ENCODE measurements at regions not wholly inside any gene's neighbourhood (a gene's known extent, or its start where the extent isn't known, plus 50 kb on each side); places are given as distances from the start of the nearest gene placed in this dataset.

GRCh38 chr9:79900754-79901153 is 329.0 kb downstream of the TLE4 start:
- no peak for DNase-seq (ENCODE audit: low read depth)

GRCh38 chr9:79896390-79896980 is 324.7 kb downstream of the TLE4 start:
- DNase-seq (ENCODE audit: low read depth) = no peak

GRCh38 chr9:79895232-79895631 is 323.5 kb downstream of the TLE4 start:
- DNase-seq (ENCODE audit: low read depth) = no peak

- peak; percentile 14 for DNase-seq (ENCODE audit: low read depth)
Observed at GRCh38 chr9:79889369-79889768, 317.6 kb downstream of the TLE4 start.

GRCh38 chr9:79885093-79885857 is 313.5 kb downstream of the TLE4 start:
- no peak for DNase-seq (ENCODE audit: low read depth)

GRCh38 chr9:79884546-79884945 is 312.8 kb downstream of the TLE4 start:
- no peak for DNase-seq (ENCODE audit: low read depth)

- DNase-seq (ENCODE audit: low read depth) = no peak
Observed at GRCh38 chr9:79883073-79883645, 311.4 kb downstream of the TLE4 start.

- DNase-seq (ENCODE audit: low read depth) = no peak
Observed at GRCh38 chr9:79880626-79881025, 308.9 kb downstream of the TLE4 start.

- DNase-seq (ENCODE audit: low read depth) = no peak
Observed at GRCh38 chr9:79877943-79878602, 306.3 kb downstream of the TLE4 start.

- DNase-seq (ENCODE audit: low read depth) = no peak
Observed at GRCh38 chr9:79868567-79869189, 296.9 kb downstream of the TLE4 start.

GRCh38 chr9:79862921-79863890 is 291.4 kb downstream of the TLE4 start:
- DNase-seq (ENCODE audit: low read depth) = no peak

- peak; percentile 13 for DNase-seq (ENCODE audit: low read depth)
Observed at GRCh38 chr9:79858508-79858907, 286.7 kb downstream of the TLE4 start.

GRCh38 chr9:79857188-79857587 is 285.4 kb downstream of the TLE4 start:
- DNase-seq (ENCODE audit: low read depth) = no peak

- no peak for DNase-seq (ENCODE audit: low read depth)
Observed at GRCh38 chr9:79847074-79847473, 275.3 kb downstream of the TLE4 start.

- peak; percentile 76 for DNase-seq (ENCODE audit: low read depth)
Observed at GRCh38 chr9:79829566-79830302, 258.0 kb downstream of the TLE4 start.

- DNase-seq (ENCODE audit: low read depth) = no peak
Observed at GRCh38 chr9:79824265-79824664, 252.5 kb downstream of the TLE4 start.

GRCh38 chr9:79817438-79818004 is 245.8 kb downstream of the TLE4 start:
- peak; percentile 32 for DNase-seq (ENCODE audit: low read depth)

GRCh38 chr9:79813258-79813638 is 241.5 kb downstream of the TLE4 start:
- no peak for DNase-seq (ENCODE audit: low read depth)

GRCh38 chr9:79812507-79813257 is 240.9 kb downstream of the TLE4 start:
- DNase-seq (ENCODE audit: low read depth) = no peak
